K562 (cell line): ENCODE measurements at regions not wholly inside any gene's neighbourhood (a gene's known extent, or its start where the extent isn't known, plus 50 kb on each side); places are given as distances from the start of the nearest gene placed in this dataset.

Source experiments
- ATAC-seq: fragments of 200-7000 bp; cut with Tn5 transposase; 3 replicates; pipeline ENCODE4 v1.9.1; 2020; ENCODE audit warnings: moderate library complexity
- BruUV-seq: library from RNA; stranded (reverse); fragments of 400-500 nt; replicated peaks from 2 replicates; lab custom pipeline; 2021; lab: Mats Ljungman, UMichigan
- CTCF ChIA-PET: fragments of 300-600 bp; formaldehyde crosslinking; extraction: SDS; loops from one replicate; lab custom pipeline; 2021; ENCODE audit warnings: low intra/inter-chr PET ratio; lab: Yijun Ruan, JAX
- POLR2A ChIA-PET: fragments of 300-600, 350-650 bp; sonication (Branson Sonifier 250); formaldehyde crosslinking; extraction: SDS; loops from one replicate; lab custom pipeline; 2021; ENCODE audit warnings: antibody characterized with exemption, inconsistent platforms; lab: Yijun Ruan, JAX
- DNase-seq, 4 experiments: peaks; one replicate each; pipeline versions ENCODE4 v3.0.0 to v3.0.0-alpha.2; 2011 to 2018; ENCODE audit warnings: low spot score in 3 of 4, mixed read lengths in 3 of 4; ENCODE audit errors: extremely low read depth in 1 of 4
- FAIRE-seq: peaks from 2 replicates; lab custom pipeline; 2011; peaks lifted over from hg19 to GRCh38; lab: Jason Lieb, UNC
- H2AFZ ChIP-seq: 2 replicates; pipeline ENCODE4 v1.6.0; 2011; ENCODE audit warnings: low read depth, low read length, control low read depth, inconsistent platforms
- H3K27ac ChIP-seq: fragments of 200-600 bp; 3 replicates; pipeline ENCODE4 v1.8.0; 2011; ENCODE audit warnings: low read depth, mild to moderate bottlenecking, control low read depth, inconsistent platforms, low read length, moderate library complexity, mixed read lengths; ENCODE audit errors: extremely low read depth
- H3K27me3 ChIP-seq, 2 experiments: fragments of 300-600 bp in 1 of 2; 2 replicates in 1 of 2; 3 replicates in 1 of 2; pipeline versions ENCODE4 v1.6.0 to v1.8.0; 2011; ENCODE audit warnings: inconsistent platforms in 2 of 2, low read length in 2 of 2, mild to moderate bottlenecking in 1 of 2, mixed read lengths in 1 of 2, moderate library complexity in 1 of 2; ENCODE audit not compliant: control insufficient read depth in 2 of 2, insufficient read depth in 2 of 2
- H3K36me3 ChIP-seq: fragments of 300-600 bp; 3 replicates; pipeline ENCODE4 v1.8.0; 2011; ENCODE audit warnings: mild to moderate bottlenecking, low read length, inconsistent platforms; ENCODE audit not compliant: control insufficient read depth, insufficient read depth
- H3K4me1 ChIP-seq, 2 experiments: fragments of 200-600 bp in 1 of 2; replicated peaks in 1 of 2; 2 replicates in 1 of 2; 3 replicates in 1 of 2; pipeline versions ENCODE4 v1.5.1 to v1.8.0; 2011; ENCODE audit warnings: inconsistent platforms in 2 of 2, low read length in 2 of 2, mild to moderate bottlenecking in 1 of 2, mixed read lengths in 1 of 2, moderate library complexity in 1 of 2; ENCODE audit not compliant: control insufficient read depth in 2 of 2, insufficient read depth in 2 of 2
- H3K4me2 ChIP-seq: 2 replicates; pipeline ENCODE4 v1.6.1; 2011; ENCODE audit warnings: low read length, control low read depth, inconsistent platforms, mixed read lengths; ENCODE audit not compliant: insufficient read depth
- H3K4me3 ChIP-seq: fragments of 200-600 bp; sonication (generic), shearing (Covaris generic); 2 replicates; pipeline ENCODE4 v1.5.1; 2016; ENCODE audit warnings: control low read depth, inconsistent platforms
- H3K79me2 ChIP-seq: fragments of 200-600 bp; 3 replicates; pipeline ENCODE4 v1.8.0; 2011; ENCODE audit warnings: low read length, inconsistent platforms; ENCODE audit not compliant: control insufficient read depth, insufficient read depth
- H3K9ac ChIP-seq, 2 experiments: 2 replicates each; pipeline versions ENCODE4 v1.6.0 to v1.6.1; 2011; ENCODE audit warnings: low read depth in 2 of 2, low read length in 2 of 2, control low read depth in 1 of 2, inconsistent platforms in 1 of 2, mild to moderate bottlenecking in 1 of 2, mixed read lengths in 1 of 2; ENCODE audit not compliant: insufficient read depth in 1 of 2
- H3K9me1 ChIP-seq: one replicate; pipeline ENCODE4 v1.6.0; 2011; ENCODE audit warnings: inconsistent platforms, mild to moderate bottlenecking, low read length, moderate library complexity; ENCODE audit not compliant: control insufficient read depth, insufficient read depth
- H3K9me3 ChIP-seq: replicated peaks from 2 replicates; pipeline ENCODE4 v1.5.1; 2011; ENCODE audit warnings: low read depth, low read length, inconsistent platforms; ENCODE audit not compliant: control insufficient read depth, insufficient read depth
- H4K20me1 ChIP-seq: replicated peaks from 2 replicates; pipeline ENCODE4 v1.6.1; 2011; ENCODE audit warnings: low read length, inconsistent platforms, mixed read lengths; ENCODE audit not compliant: control insufficient read depth, insufficient read depth
- ARID1B ChIP-seq: fragments of 450-650 bp; IDR thresholded peaks from 2 replicates; pipeline ENCODE4 v1.6.1; 2016; ENCODE audit warnings: antibody characterized with exemption, mild to moderate bottlenecking, inconsistent platforms
- FOXP1 ChIP-seq: sonication (generic); formaldehyde crosslinking; IDR thresholded peaks from 2 replicates; pipeline ENCODE4 v1.8.0; 2022; ENCODE audit warnings: mild to moderate bottlenecking, missing genetic modification reagents
- GABPB2 ChIP-seq: fragments of 250-450 bp; sonication (Bioruptor Pico); conservative IDR thresholded peaks from 2 replicates; pipeline ENCODE4 v1.5.1; 2021; ENCODE audit warnings: mild to moderate bottlenecking
- HDAC2 ChIP-seq: fragments of 450-650 bp; IDR thresholded peaks from 2 replicates; pipeline ENCODE4 v1.6.1; 2016; ENCODE audit warnings: mild to moderate bottlenecking
- MBD2 ChIP-seq: sonication (generic); IDR thresholded peaks from 2 replicates; pipeline ENCODE4 v1.6.1; 2016; ENCODE audit warnings: low read depth, borderline replicate concordance
- MYBL2 ChIP-seq, 2 experiments: fragments of 450-650 bp in 1 of 2; sonication (generic) in 1 of 2; formaldehyde crosslinking in 1 of 2; IDR thresholded peaks; 2 replicates each; pipeline versions ENCODE4 v1.6.1 to v1.8.1; 2017 to 2022; ENCODE audit warnings: borderline replicate concordance in 1 of 2, inconsistent platforms in 1 of 2, low read depth in 1 of 2, mild to moderate bottlenecking in 1 of 2, missing genetic modification reagents in 1 of 2, moderate library complexity in 1 of 2
- NFYB ChIP-seq: IDR thresholded peaks from 2 replicates; pipeline ENCODE4 v1.6.1; 2011; ENCODE audit warnings: mild to moderate bottlenecking, moderate library complexity; ENCODE audit not compliant: insufficient read length; ENCODE audit errors: extremely low read depth
- PCBP2 ChIP-seq: fragments of 200-400 bp; formaldehyde crosslinking; IDR thresholded peaks from 2 replicates; pipeline ENCODE4 v1.6.1; 2018; ENCODE audit warnings: low read length, low read depth, mild to moderate bottlenecking, moderate library complexity; ENCODE audit not compliant: poor library complexity, severe bottlenecking
- POLR2AphosphoS5 ChIP-seq: IDR thresholded peaks from 2 replicates; pipeline ENCODE4 v1.6.1; 2011; ENCODE audit warnings: mild to moderate bottlenecking, low read depth, low read length, moderate library complexity; ENCODE audit not compliant: control insufficient read depth, insufficient read depth
- STAG1 ChIP-seq: sonication (generic); formaldehyde crosslinking; IDR thresholded peaks from 2 replicates; pipeline ENCODE4 v1.5.0; 2020; ENCODE audit warnings: missing genetic modification reagents, borderline replicate concordance
- TRIM24 ChIP-seq, 2 experiments: fragments of 450-650 bp; IDR thresholded peaks; 2 replicates each; pipeline ENCODE4 v1.6.1; 2016
- TRIM28 ChIP-seq: fragments of 450-650 bp; IDR thresholded peaks from 2 replicates; pipeline ENCODE4 v1.6.1; 2017
- ZFPM2 ChIP-seq: fragments of 250-450 bp; sonication (Bioruptor Pico); IDR thresholded peaks from 2 replicates; pipeline ENCODE4 v1.5.1; 2022; ENCODE audit warnings: mild to moderate bottlenecking
- WGBS: fragments of 100-300 bp; shearing (Covaris generic); methylation state at CpG from one replicate; pipeline ENCODE4 v1.1.6; 2016; ENCODE audit warnings: low coverage, mixed read lengths; ENCODE audit not compliant: insufficient coverage; ENCODE audit errors: missing lambda C conversion rate; 5-methylcytosine and 5-hydroxymethylcytosine counted together
- in situ Hi-C: fragments of 300-500 bp; cut with MboI; formaldehyde crosslinking; loops from 4 replicates; pipeline ENCODE4 v1.15.0; 2018; ENCODE audit warnings: inconsistent platforms, mixed read lengths
- intact Hi-C: fragments of 100-400 bp; cut with micrococcal nuclease; formaldehyde crosslinking; loops from 2 replicates; pipeline ENCODE4 v1.14.2; 2022
- TF ChIP-seq, protein P1 (sequence below): sonication (generic); formaldehyde crosslinking; IDR thresholded peaks from 2 replicates; pipeline ENCODE4 v1.8.1; 2023; ENCODE audit warnings: mild to moderate bottlenecking, missing genetic modification reagents

DNA sequence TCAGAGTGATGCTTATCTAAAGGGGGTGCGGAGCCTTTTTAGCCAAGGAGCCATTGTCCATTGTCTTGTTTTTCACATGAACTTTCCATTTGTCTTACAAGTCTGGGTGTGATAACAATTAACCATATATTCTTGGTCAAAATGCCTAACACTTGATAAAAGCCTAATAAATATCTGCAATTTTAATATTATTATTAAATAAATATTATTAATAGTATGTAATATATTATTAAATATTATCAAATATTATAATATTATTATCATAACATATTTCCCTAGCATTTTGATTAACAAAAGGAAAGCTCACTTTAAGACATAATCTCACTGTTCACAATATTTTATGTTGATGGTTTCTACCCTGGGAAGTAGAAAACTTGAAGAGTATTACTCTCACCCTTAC is 1143.6 kb upstream of the GYPC start:
- DNase-seq = no peak
- Histone ChIP-seq H3K9ac (no peak overlapping the region), H3K79me2 (no peaks in the 10 kb centered on the region), H3K4me1 (no peaks in the 10 kb centered on the region), H3K9me1 (no peaks in the 10 kb centered on the region), H3K36me3 (no peaks in the 10 kb centered on the region), H3K27ac (no peak overlapping the region), H3K4me2 (no peak overlapping the region), H3K4me3 (no peak overlapping the region), H2AFZ (no peak overlapping the region), H3K27me3 (no peaks in the 10 kb centered on the region), H4K20me1 (no peaks in the 10 kb centered on the region), H3K9me3 (0 out of 2 replicates have a peak, but pooled peaks cover under 1% of the 10 kb centered on the region)
- no peak for FAIRE-seq
- intact Hi-C loops (no loop called here), in situ Hi-C loops (no loop called here)
- ChIA-PET POLR2A (no interaction called here), CTCF (no interaction called here)
- TF ChIP-seq MYBL2 (IDR thresholded peaks at IDR 0.05; ENCODE audit: low read depth) (no peak), MYBL2 (CRISPR knock-in tag; IDR thresholded peaks at IDR 0.05; ENCODE audit: borderline replicate concordance) (no peak), HDAC2 (no peak), TRIM24 (IDR thresholded peaks at IDR 0.05) (no peak), STAG1 (CRISPR knock-in tag) (no peak), ARID1B (no peak), NFYB (no peak), MBD2 (no peak), POLR2AphosphoS5 (no peak), FOXP1 (CRISPR knock-in tag) (no peak), ZFPM2 (CRISPR knock-in tag) (no peak), GABPB2 (CRISPR knock-in tag) (no peak), PCBP2 (no peak), TRIM28 (no peak)
- TF ChIP-seq, protein P1, sequence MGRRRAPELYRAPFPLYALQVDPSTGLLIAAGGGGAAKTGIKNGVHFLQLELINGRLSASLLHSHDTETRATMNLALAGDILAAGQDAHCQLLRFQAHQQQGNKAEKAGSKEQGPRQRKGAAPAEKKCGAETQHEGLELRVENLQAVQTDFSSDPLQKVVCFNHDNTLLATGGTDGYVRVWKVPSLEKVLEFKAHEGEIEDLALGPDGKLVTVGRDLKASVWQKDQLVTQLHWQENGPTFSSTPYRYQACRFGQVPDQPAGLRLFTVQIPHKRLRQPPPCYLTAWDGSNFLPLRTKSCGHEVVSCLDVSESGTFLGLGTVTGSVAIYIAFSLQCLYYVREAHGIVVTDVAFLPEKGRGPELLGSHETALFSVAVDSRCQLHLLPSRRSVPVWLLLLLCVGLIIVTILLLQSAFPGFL (CRISPR knock-in tag) = no peak
- no TSS peak for BruUV-seq
- WGBS = 39% methylated on average over 1 of the region's 1 CpG
- no peak for ATAC-seq
